Ishikawa (cell line): ENCODE measurements at regions not wholly inside any gene's neighbourhood (a gene's known extent, or its start where the extent isn't known, plus 50 kb on each side); places are given as distances from the start of the nearest gene placed in this dataset.

Source experiments
- CEBPB ChIP-seq: IDR thresholded peaks from 2 replicates; pipeline ENCODE4 v1.6.1; 2012
- CREB1 ChIP-seq: IDR thresholded peaks from 2 replicates; pipeline ENCODE4 v1.6.1; 2012; ENCODE audit warnings: low read depth
- EGR1 ChIP-seq: IDR thresholded peaks from 2 replicates; pipeline ENCODE4 v1.6.1; 2012
- EP300 ChIP-seq: IDR thresholded peaks from 2 replicates; pipeline ENCODE4 v1.6.1; 2012; ENCODE audit warnings: borderline replicate concordance
- FOXM1 ChIP-seq: IDR thresholded peaks from 2 replicates; pipeline ENCODE4 v1.6.1; 2012; ENCODE audit warnings: low read depth, borderline replicate concordance
- NFIC ChIP-seq: IDR thresholded peaks from 2 replicates; pipeline ENCODE4 v1.6.1; 2012
- RAD21 ChIP-seq: IDR thresholded peaks from 2 replicates; pipeline ENCODE4 v1.6.1; 2012; ENCODE audit warnings: low read depth
- TAF1 ChIP-seq: IDR thresholded peaks from 2 replicates; pipeline ENCODE4 v1.6.1; 2012; ENCODE audit warnings: low read depth, mild to moderate bottlenecking
- TCF12 ChIP-seq: IDR thresholded peaks from 2 replicates; pipeline ENCODE4 v1.6.1; 2012; ENCODE audit warnings: low read depth
- TEAD4 ChIP-seq: IDR thresholded peaks from 2 replicates; pipeline ENCODE4 v1.6.1; 2012
- USF1 ChIP-seq: IDR thresholded peaks from 2 replicates; pipeline ENCODE4 v1.6.1; 2012
- YY1 ChIP-seq: IDR thresholded peaks from 2 replicates; pipeline ENCODE4 v1.6.1; 2012; ENCODE audit warnings: low read depth
- ZBTB7A ChIP-seq: IDR thresholded peaks from 2 replicates; pipeline ENCODE4 v1.6.1; 2012; ENCODE audit warnings: low read depth
- TF ChIP-seq, protein P1 (sequence below): IDR thresholded peaks from 2 replicates; pipeline ENCODE4 v1.6.1; 2012
- TF ChIP-seq, protein P2 (sequence below): IDR thresholded peaks from 2 replicates; pipeline ENCODE4 v1.6.1; 2012; ENCODE audit warnings: low read depth, mild to moderate bottlenecking

DNA sequence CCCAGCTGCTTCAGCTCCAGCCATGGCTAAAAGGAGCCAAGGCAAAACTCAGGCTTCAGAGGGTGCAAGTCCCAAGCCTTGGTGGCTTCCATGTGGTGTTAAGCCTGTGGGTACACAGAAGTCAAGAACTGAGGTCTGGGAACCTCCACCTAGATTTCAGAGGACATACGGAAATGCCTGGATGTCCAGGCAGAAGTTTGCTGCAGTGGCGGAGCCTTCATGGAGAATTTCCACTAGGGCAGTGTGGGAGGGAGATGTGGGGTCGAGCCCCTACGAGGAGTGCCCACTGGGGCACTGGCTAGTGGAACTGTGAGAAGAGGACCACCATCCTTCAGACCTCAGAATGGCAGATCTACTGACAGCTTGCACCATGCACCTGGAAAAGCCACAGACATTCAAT is 76.1 kb upstream of the KCTD1 start:
- TF ChIP-seq TAF1, result no peak
- no peak for TF ChIP-seq EP300
- no peak for TF ChIP-seq YY1
- no peak for TF ChIP-seq CEBPB
- no peak for TF ChIP-seq CREB1
- no peak for TF ChIP-seq NFIC
- TF ChIP-seq FOXM1, result no peak
- TF ChIP-seq TEAD4, result no peak
- no peak for TF ChIP-seq RAD21
- TF ChIP-seq, protein P1, sequence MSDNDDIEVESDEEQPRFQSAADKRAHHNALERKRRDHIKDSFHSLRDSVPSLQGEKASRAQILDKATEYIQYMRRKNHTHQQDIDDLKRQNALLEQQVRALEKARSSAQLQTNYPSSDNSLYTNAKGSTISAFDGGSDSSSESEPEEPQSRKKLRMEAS, result no peak
- TF ChIP-seq TCF12, result no peak
- TF ChIP-seq USF1, result no peak

DNA sequence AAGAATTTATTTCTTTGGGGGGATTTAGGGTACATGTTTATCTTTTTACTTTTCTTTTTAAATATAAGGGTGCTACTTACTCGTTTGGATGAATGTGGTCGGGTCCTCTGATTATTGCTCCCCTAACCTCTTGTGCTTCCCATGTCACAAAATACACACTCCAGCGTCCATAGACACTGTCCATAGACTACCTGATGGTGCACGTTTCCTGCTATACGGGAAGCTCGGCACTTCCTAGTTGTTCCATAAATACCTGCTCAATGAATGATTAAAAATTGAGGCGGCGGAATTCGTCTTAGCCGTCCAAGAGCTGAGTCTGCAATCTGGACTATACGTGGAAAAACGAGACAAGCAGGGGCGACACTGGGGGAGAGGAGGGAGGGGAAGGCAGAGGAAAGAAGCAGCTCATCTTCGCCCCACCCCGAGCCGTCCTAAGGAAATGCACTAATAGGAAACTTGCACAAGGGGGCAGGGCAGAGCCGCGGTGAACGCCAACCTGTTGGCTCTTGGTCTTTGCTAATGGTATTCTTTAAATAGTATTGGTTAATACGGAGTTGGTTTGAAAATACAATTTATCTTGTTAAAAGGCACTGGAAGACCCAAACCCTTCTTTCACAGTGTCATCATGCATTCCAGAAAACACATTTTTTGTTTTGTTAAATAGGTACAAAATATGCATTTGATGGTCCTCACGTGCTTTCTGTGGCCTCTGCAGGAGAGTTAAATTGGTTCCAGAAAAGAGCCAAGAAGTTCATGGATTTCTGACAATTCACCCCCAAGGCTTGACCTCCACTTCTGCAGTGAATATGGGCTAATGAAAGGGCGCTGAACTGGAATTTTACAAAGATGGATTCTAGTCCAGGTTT is 73.0 kb upstream of the KCTD1 start:
- TF ChIP-seq USF1 (no peak), TCF12 (no peak), TEAD4 (no peak), CREB1 (no peak), RAD21 (peak; percentile 44), CEBPB (no peak)

- TF ChIP-seq TAF1 (no peak), FOXM1 (no peak), RAD21 (no peak), USF1 (no peak), EP300 (no peak), TEAD4 (no peak), ZBTB7A (no peak), CREB1 (no peak), TCF12 (no peak), CEBPB (no peak), EGR1 (no peak), NFIC (no peak), YY1 (no peak)
- TF ChIP-seq, protein P2, sequence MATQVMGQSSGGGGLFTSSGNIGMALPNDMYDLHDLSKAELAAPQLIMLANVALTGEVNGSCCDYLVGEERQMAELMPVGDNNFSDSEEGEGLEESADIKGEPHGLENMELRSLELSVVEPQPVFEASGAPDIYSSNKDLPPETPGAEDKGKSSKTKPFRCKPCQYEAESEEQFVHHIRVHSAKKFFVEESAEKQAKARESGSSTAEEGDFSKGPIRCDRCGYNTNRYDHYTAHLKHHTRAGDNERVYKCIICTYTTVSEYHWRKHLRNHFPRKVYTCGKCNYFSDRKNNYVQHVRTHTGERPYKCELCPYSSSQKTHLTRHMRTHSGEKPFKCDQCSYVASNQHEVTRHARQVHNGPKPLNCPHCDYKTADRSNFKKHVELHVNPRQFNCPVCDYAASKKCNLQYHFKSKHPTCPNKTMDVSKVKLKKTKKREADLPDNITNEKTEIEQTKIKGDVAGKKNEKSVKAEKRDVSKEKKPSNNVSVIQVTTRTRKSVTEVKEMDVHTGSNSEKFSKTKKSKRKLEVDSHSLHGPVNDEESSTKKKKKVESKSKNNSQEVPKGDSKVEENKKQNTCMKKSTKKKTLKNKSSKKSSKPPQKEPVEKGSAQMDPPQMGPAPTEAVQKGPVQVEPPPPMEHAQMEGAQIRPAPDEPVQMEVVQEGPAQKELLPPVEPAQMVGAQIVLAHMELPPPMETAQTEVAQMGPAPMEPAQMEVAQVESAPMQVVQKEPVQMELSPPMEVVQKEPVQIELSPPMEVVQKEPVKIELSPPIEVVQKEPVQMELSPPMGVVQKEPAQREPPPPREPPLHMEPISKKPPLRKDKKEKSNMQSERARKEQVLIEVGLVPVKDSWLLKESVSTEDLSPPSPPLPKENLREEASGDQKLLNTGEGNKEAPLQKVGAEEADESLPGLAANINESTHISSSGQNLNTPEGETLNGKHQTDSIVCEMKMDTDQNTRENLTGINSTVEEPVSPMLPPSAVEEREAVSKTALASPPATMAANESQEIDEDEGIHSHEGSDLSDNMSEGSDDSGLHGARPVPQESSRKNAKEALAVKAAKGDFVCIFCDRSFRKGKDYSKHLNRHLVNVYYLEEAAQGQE, result no peak
- TF ChIP-seq, protein P1, result no peak
Measured at GRCh38 chr18:26619350-26619749, 71.0 kb upstream of the KCTD1 start.

DNA sequence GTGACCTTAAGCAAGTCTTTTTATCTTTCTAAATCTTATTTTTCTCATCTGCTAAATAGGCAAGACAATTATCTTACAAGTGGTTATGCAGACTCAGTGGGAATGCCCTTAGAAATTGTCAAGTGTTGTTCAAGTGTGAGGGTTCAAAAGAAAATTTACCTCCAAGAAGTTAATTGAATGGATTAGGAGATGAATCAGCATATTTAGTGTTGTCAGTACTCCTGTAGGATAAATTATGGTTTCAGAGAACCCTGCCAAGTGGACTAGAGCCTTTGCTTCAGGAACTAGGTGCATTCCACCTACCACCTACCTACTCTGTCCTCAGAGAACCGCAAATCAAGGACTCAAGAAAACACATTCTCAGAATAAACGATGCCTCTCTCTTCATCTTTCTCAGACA is 69.8 kb upstream of the KCTD1 start:
- no peak for TF ChIP-seq RAD21
- 0 out of 2 replicates have a peak, but pooled peaks have one; percentile 31 for TF ChIP-seq TEAD4
- TF ChIP-seq ZBTB7A, result no peak
- TF ChIP-seq CREB1, result no peak
- TF ChIP-seq, protein P1, result no peak
- TF ChIP-seq EP300, result no peak

GRCh38 chr18:26617151-26617554 is 68.8 kb upstream of the KCTD1 start:
- TF ChIP-seq EP300 (no peak), TEAD4 (peak; percentile 49; the same call in 1 of the 2 replicates), YY1 (no peak)

GRCh38 chr18:26614374-26614773 is 66.0 kb upstream of the KCTD1 start:
- TF ChIP-seq EP300, result no peak
- no peak for TF ChIP-seq TAF1
- no peak for TF ChIP-seq CREB1
- no peak for TF ChIP-seq EGR1
- TF ChIP-seq CEBPB, result no peak
- no peak for TF ChIP-seq ZBTB7A
- no peak for TF ChIP-seq YY1
- TF ChIP-seq, protein P2, result no peak
- TF ChIP-seq FOXM1, result no peak
